ENCODE measurements at regions not wholly inside any gene's neighbourhood (a gene's known extent, or its start where the extent isn't known, plus 50 kb on each side); places are given as distances from the start of the nearest gene placed in this dataset.

DNA sequence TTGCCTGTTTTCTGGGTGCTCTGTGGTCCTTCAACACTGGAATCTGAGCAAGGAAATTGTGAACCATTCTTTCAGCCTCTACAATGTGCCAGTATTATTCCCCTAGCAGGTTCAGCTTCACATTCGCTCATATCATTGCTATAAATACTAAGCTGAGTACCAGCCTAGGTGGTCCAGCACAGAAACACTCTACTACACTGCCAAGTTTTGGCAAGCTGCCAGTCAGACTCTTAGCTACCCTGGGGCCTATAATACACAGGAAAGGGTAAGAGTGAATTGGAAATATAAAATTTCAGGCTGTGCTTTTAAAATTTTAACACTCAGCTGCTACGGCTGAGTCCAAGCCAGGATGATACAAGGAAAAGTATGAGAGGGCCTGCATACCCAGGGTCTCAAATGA is 49.9 kb upstream of the PPP1R3A start:
- Histone ChIP-seq H3K9me3 (no peaks in the 10 kb centered on the region), H3K4me3 (ENCODE audit: low read depth in 2 of 2, low read length in 1 of 2) (no peak overlapping the region), H3F3A (replicated peaks; ENCODE audit: insufficient read depth) (no peaks in the 10 kb centered on the region), H3K9me2 (no peaks in the 10 kb centered on the region), H3K27me3 (ENCODE audit: insufficient read depth) (no peaks in the 10 kb centered on the region), H3K79me2 (ENCODE audit: insufficient read depth) (no peaks in the 10 kb centered on the region), H3K4me1 (ENCODE audit: control insufficient read depth in 1 of 2, insufficient read depth in 2 of 2, low read depth in 1 of 2, low read length in 1 of 2) (no peaks in the 10 kb centered on the region), H3K36me3 (replicated peaks in 1 of 2; ENCODE audit: control insufficient read depth in 1 of 2, insufficient read depth in 2 of 2, low read length in 1 of 2) (no peaks in the 10 kb centered on the region), H3K4me2 (no peak overlapping the region), H4K20me1 (ENCODE audit: insufficient read depth) (no peaks in the 10 kb centered on the region), H2AFZ (ENCODE audit: low read depth) (no peak overlapping the region), H3K27ac (ENCODE audit: low read depth in 2 of 2, low read length in 1 of 2) (no peak overlapping the region), H3K9ac (no peak overlapping the region)
- POLR2A ChIA-PET: no interaction called here
- 2% methylated on average over 2 of the region's 2 CpGs for WGBS (ENCODE audit: low lambda C conversion rate)
- TF ChIP-seq MEF2A (IDR thresholded peaks at IDR 0.05; ENCODE audit: borderline replicate concordance, low read depth): no peak
- TF ChIP-seq, protein P1, sequence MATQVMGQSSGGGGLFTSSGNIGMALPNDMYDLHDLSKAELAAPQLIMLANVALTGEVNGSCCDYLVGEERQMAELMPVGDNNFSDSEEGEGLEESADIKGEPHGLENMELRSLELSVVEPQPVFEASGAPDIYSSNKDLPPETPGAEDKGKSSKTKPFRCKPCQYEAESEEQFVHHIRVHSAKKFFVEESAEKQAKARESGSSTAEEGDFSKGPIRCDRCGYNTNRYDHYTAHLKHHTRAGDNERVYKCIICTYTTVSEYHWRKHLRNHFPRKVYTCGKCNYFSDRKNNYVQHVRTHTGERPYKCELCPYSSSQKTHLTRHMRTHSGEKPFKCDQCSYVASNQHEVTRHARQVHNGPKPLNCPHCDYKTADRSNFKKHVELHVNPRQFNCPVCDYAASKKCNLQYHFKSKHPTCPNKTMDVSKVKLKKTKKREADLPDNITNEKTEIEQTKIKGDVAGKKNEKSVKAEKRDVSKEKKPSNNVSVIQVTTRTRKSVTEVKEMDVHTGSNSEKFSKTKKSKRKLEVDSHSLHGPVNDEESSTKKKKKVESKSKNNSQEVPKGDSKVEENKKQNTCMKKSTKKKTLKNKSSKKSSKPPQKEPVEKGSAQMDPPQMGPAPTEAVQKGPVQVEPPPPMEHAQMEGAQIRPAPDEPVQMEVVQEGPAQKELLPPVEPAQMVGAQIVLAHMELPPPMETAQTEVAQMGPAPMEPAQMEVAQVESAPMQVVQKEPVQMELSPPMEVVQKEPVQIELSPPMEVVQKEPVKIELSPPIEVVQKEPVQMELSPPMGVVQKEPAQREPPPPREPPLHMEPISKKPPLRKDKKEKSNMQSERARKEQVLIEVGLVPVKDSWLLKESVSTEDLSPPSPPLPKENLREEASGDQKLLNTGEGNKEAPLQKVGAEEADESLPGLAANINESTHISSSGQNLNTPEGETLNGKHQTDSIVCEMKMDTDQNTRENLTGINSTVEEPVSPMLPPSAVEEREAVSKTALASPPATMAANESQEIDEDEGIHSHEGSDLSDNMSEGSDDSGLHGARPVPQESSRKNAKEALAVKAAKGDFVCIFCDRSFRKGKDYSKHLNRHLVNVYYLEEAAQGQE (IDR thresholded peaks at IDR 0.05; ENCODE audit: low read depth, low read length): no peak
- no peak for TF ChIP-seq FOXJ3 (CRISPR knock-in tag; IDR thresholded peaks at IDR 0.05)
- no peak for TF ChIP-seq JUND (IDR thresholded peaks at IDR 0.05)
- TF ChIP-seq TEAD4 (IDR thresholded peaks at IDR 0.05; ENCODE audit: borderline replicate concordance, insufficient read depth): no peak
- no peak for TF ChIP-seq FOSL2 (IDR thresholded peaks at IDR 0.05; ENCODE audit: borderline replicate concordance, low read depth)
- no peak for TF ChIP-seq FOXM1 (IDR thresholded peaks at IDR 0.05; ENCODE audit: low read depth)
- no peak for TF ChIP-seq GABPA (IDR thresholded peaks at IDR 0.05; ENCODE audit: low read depth)
- no peak for TF ChIP-seq TCF12 (IDR thresholded peaks at IDR 0.05)
- no peak for TF ChIP-seq MXI1 (IDR thresholded peaks at IDR 0.05; ENCODE audit: low read depth, low read length)
- TF ChIP-seq NRF1 (IDR thresholded peaks at IDR 0.05; ENCODE audit: low read depth, low read length): no peak
- TF ChIP-seq RCOR1 (IDR thresholded peaks at IDR 0.05; ENCODE audit: low read length): no peak
- no peak for TF ChIP-seq RFX5 (IDR thresholded peaks at IDR 0.05; ENCODE audit: low read length)
- no peak for TF ChIP-seq SMC3 (IDR thresholded peaks at IDR 0.05; ENCODE audit: low read depth, low read length)
- no peak for TF ChIP-seq RAD21 (IDR thresholded peaks at IDR 0.05; ENCODE audit: low read length)
- TF ChIP-seq EZH2phosphoT487 (IDR thresholded peaks at IDR 0.05; ENCODE audit: borderline replicate concordance, low read depth): no peak
- no peak for TF ChIP-seq RXRA (IDR thresholded peaks at IDR 0.05; ENCODE audit: borderline replicate concordance, low read depth)
- TF ChIP-seq, protein P2, sequence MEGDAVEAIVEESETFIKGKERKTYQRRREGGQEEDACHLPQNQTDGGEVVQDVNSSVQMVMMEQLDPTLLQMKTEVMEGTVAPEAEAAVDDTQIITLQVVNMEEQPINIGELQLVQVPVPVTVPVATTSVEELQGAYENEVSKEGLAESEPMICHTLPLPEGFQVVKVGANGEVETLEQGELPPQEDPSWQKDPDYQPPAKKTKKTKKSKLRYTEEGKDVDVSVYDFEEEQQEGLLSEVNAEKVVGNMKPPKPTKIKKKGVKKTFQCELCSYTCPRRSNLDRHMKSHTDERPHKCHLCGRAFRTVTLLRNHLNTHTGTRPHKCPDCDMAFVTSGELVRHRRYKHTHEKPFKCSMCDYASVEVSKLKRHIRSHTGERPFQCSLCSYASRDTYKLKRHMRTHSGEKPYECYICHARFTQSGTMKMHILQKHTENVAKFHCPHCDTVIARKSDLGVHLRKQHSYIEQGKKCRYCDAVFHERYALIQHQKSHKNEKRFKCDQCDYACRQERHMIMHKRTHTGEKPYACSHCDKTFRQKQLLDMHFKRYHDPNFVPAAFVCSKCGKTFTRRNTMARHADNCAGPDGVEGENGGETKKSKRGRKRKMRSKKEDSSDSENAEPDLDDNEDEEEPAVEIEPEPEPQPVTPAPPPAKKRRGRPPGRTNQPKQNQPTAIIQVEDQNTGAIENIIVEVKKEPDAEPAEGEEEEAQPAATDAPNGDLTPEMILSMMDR (IDR thresholded peaks at IDR 0.05): no peak
- TF ChIP-seq CHD2 (IDR thresholded peaks at IDR 0.05; ENCODE audit: low read length, partially characterized antibody): no peak
- DNase-seq: no peak
- CTCF ChIA-PET: no interaction called here

Data from SK-N-SH (cell line).